Liver (tissue), 8 donors: ENCODE measurements at regions not wholly inside any gene's neighbourhood (a gene's known extent, or its start where the extent isn't known, plus 50 kb on each side); places are given as distances from the start of the nearest gene placed in this dataset.

Experiments
- DNase-seq: peaks from one replicate; pipeline ENCODE4 v3.0.0-alpha.2; 2017; ENCODE audit warnings: low spot score
- H3K27ac ChIP-seq, 2 donors: one replicate each; pipeline ENCODE4 v1.7.0; 2013; ENCODE audit warnings: inconsistent platforms in 2 of 2, low read length in 2 of 2, control low read depth in 1 of 2, low read depth in 1 of 2, mild to moderate bottlenecking in 1 of 2
- H3K27me3 ChIP-seq, 4 donors: one replicate each; pipeline versions ENCODE4 v1.6.1 to v1.7.0; 2013; ENCODE audit warnings: low read length in 3 of 4, inconsistent platforms in 1 of 4, mild to moderate bottlenecking in 1 of 4, moderate library complexity in 1 of 4; ENCODE audit not compliant: control insufficient read depth in 4 of 4, insufficient read depth in 4 of 4
- H3K36me3 ChIP-seq, 4 donors: one replicate each; pipeline versions ENCODE4 v1.6.1 to v1.7.0; 2013; ENCODE audit warnings: low read length in 3 of 4, mild to moderate bottlenecking in 3 of 4, low read depth in 1 of 4, moderate library complexity in 1 of 4; ENCODE audit not compliant: control insufficient read depth in 4 of 4, insufficient read depth in 3 of 4
- H3K4me1 ChIP-seq, 4 donors: one replicate each; pipeline versions ENCODE4 v1.6.1 to v1.7.0; 2013; ENCODE audit warnings: low read length in 3 of 4, mild to moderate bottlenecking in 3 of 4, moderate library complexity in 1 of 4; ENCODE audit not compliant: control insufficient read depth in 4 of 4, insufficient read depth in 4 of 4
- H3K4me3 ChIP-seq, 3 donors: one replicate each; pipeline versions ENCODE4 v1.6.1 to v1.7.0; 2013; ENCODE audit warnings: low read length in 3 of 3, control low read depth in 1 of 3, low read depth in 1 of 3, mild to moderate bottlenecking in 1 of 3
- H3K9ac ChIP-seq, 2 donors: one replicate each; pipeline ENCODE4 v1.7.0; 2013; ENCODE audit warnings: low read length in 2 of 2, mild to moderate bottlenecking in 2 of 2, moderate library complexity in 2 of 2, control low read depth in 1 of 2, low read depth in 1 of 2
- H3K9me3 ChIP-seq, 4 donors: one replicate each; pipeline versions ENCODE4 v1.6.1 to v1.7.0; 2013; ENCODE audit warnings: low read length in 3 of 4; ENCODE audit not compliant: control insufficient read depth in 4 of 4
- CTCF ChIP-seq: fragments of 150-350 bp; IDR thresholded peaks from 2 replicates; pipeline ENCODE4 v1.5.1; 2017; ENCODE audit warnings: improper control_type of control experiment, low read depth, low read length; ENCODE audit not compliant: missing input control
- FOXA1 ChIP-seq: IDR thresholded peaks from 2 replicates; pipeline ENCODE4 v1.6.1; 2016; ENCODE audit warnings: antibody characterized with exemption
- FOXA2 ChIP-seq: IDR thresholded peaks from 2 replicates; pipeline ENCODE4 v1.6.1; 2016; ENCODE audit warnings: antibody characterized with exemption
- GABPA ChIP-seq, 2 donors: IDR thresholded peaks in 1 of 2; conservative IDR thresholded peaks in 1 of 2; 2 replicates each; pipeline ENCODE4 v1.6.1; 2016; ENCODE audit warnings: antibody characterized with exemption in 2 of 2, mild to moderate bottlenecking in 1 of 2, moderate library complexity in 1 of 2
- HNF4A ChIP-seq, 2 donors: conservative IDR thresholded peaks; 2 replicates each; pipeline ENCODE4 v1.6.1; 2016; ENCODE audit warnings: antibody characterized with exemption in 2 of 2, mild to moderate bottlenecking in 2 of 2
- HNF4G ChIP-seq: IDR thresholded peaks from 2 replicates; pipeline ENCODE4 v1.6.1; 2016; ENCODE audit warnings: antibody characterized with exemption
- JUND ChIP-seq, 2 donors: IDR thresholded peaks; 2 replicates each; pipeline ENCODE4 v1.6.1; 2016; ENCODE audit warnings: antibody characterized with exemption in 2 of 2
- MAX ChIP-seq: IDR thresholded peaks from 2 replicates; pipeline ENCODE4 v1.6.1; 2016; ENCODE audit warnings: antibody characterized with exemption
- NR2F2 ChIP-seq: IDR thresholded peaks from 2 replicates; pipeline ENCODE4 v1.6.1; 2016; ENCODE audit warnings: antibody characterized with exemption
- RAD21 ChIP-seq, 2 donors: IDR thresholded peaks; 2 replicates each; pipeline ENCODE4 v1.6.1; 2016; ENCODE audit warnings: antibody characterized with exemption in 2 of 2, mild to moderate bottlenecking in 2 of 2
- RXRA ChIP-seq, 2 donors: IDR thresholded peaks; 2 replicates each; pipeline ENCODE4 v1.6.1; 2017 to 2018; ENCODE audit warnings: antibody characterized with exemption in 2 of 2, mild to moderate bottlenecking in 1 of 2
- SP1 ChIP-seq: IDR thresholded peaks from 2 replicates; pipeline ENCODE4 v1.6.1; 2018; ENCODE audit warnings: antibody characterized with exemption, mild to moderate bottlenecking
- TAF1 ChIP-seq: conservative IDR thresholded peaks from 2 replicates; pipeline ENCODE4 v1.6.1; 2016; ENCODE audit warnings: antibody characterized with exemption, mild to moderate bottlenecking
- YY1 ChIP-seq: IDR thresholded peaks from 2 replicates; pipeline ENCODE4 v1.6.1; 2016; ENCODE audit warnings: antibody characterized with exemption, mild to moderate bottlenecking
- WGBS: extraction: QIAGEN DNeasy Blood & Tissue Kit; methylation state at CpG from one replicate; pipeline ENCODE4 v1.1.7; 2013; 5-methylcytosine and 5-hydroxymethylcytosine counted together
- TF ChIP-seq, protein P1 (sequence below): IDR thresholded peaks from 2 replicates; pipeline ENCODE4 v1.6.1; 2016; ENCODE audit warnings: antibody characterized with exemption, mild to moderate bottlenecking
- TF ChIP-seq, protein P2 (sequence below): IDR thresholded peaks from 2 replicates; pipeline ENCODE4 v1.6.1; 2016; ENCODE audit warnings: antibody characterized with exemption
- donor health status: healthy.
- donor health status: healthy.
- donor health status: healthy.
- donor health status: healthy.
- donor health status: healthy.

DNA sequence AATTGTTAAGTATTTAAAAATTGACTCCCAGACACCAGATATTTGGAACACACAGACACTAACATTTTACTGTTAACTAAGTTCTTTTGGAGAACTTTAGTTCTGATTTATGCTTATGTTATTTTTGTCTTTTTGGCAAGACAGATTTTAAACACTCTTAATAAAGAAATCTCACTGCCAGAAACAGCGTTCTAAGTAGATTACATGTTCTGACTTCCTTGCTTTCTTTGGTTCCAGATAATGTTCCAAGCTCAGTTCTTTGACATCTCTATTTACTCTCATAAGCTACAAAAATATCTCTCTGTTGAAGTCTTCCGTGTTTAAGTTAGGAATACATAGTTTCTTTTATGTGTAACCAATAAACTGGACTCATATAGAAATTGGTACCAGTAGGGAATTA is 1699.6 kb downstream of the OTOL1 start (continued):
- TF ChIP-seq CTCF, result no peak
- TF ChIP-seq RAD21 (IDR thresholded peaks at IDR 0.05), result no peak
- TF ChIP-seq FOXA1, result no peak
- no peak for TF ChIP-seq MAX
- TF ChIP-seq FOXA2, result no peak

GRCh38 chr3:163185721-163186350 is 1689.2 kb downstream of the OTOL1 start:
- no peaks in the 10 kb centered on the region for H3K36me3 ChIP-seq
- WGBS, result 63% methylated on average over 1 of the region's 1 CpG
- no peak overlapping the region for H3K4me3 ChIP-seq
- H3K27ac ChIP-seq, result no peak overlapping the region
- H3K27me3 ChIP-seq, result no peaks in the 10 kb centered on the region
- DNase-seq, result no peak
- TF ChIP-seq HNF4G, result no peak
- no peak for TF ChIP-seq JUND (IDR thresholded peaks at IDR 0.05)
- no peak for TF ChIP-seq RAD21 (IDR thresholded peaks at IDR 0.05)
- no peak for TF ChIP-seq GABPA (IDR thresholded peaks at IDR 0.05 in 1 of 2, conservative IDR thresholded peaks at IDR 0.05 in 1 of 2)
- no peak for TF ChIP-seq SP1
- no peak for TF ChIP-seq RXRA (IDR thresholded peaks at IDR 0.05)
- TF ChIP-seq CTCF, result no peak
- no peak for TF ChIP-seq YY1
- no peak for TF ChIP-seq FOXA2
- TF ChIP-seq TAF1, result no peak
- TF ChIP-seq, protein P1, sequence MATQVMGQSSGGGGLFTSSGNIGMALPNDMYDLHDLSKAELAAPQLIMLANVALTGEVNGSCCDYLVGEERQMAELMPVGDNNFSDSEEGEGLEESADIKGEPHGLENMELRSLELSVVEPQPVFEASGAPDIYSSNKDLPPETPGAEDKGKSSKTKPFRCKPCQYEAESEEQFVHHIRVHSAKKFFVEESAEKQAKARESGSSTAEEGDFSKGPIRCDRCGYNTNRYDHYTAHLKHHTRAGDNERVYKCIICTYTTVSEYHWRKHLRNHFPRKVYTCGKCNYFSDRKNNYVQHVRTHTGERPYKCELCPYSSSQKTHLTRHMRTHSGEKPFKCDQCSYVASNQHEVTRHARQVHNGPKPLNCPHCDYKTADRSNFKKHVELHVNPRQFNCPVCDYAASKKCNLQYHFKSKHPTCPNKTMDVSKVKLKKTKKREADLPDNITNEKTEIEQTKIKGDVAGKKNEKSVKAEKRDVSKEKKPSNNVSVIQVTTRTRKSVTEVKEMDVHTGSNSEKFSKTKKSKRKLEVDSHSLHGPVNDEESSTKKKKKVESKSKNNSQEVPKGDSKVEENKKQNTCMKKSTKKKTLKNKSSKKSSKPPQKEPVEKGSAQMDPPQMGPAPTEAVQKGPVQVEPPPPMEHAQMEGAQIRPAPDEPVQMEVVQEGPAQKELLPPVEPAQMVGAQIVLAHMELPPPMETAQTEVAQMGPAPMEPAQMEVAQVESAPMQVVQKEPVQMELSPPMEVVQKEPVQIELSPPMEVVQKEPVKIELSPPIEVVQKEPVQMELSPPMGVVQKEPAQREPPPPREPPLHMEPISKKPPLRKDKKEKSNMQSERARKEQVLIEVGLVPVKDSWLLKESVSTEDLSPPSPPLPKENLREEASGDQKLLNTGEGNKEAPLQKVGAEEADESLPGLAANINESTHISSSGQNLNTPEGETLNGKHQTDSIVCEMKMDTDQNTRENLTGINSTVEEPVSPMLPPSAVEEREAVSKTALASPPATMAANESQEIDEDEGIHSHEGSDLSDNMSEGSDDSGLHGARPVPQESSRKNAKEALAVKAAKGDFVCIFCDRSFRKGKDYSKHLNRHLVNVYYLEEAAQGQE, result no peak
- TF ChIP-seq NR2F2, result no peak
- TF ChIP-seq, protein P2, sequence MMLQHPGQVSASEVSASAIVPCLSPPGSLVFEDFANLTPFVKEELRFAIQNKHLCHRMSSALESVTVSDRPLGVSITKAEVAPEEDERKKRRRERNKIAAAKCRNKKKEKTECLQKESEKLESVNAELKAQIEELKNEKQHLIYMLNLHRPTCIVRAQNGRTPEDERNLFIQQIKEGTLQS, result no peak
- no peak for TF ChIP-seq HNF4A (conservative IDR thresholded peaks at IDR 0.05)
- H3K9me3 ChIP-seq, result no peaks in the 10 kb centered on the region
- H3K4me1 ChIP-seq, result no peaks in the 10 kb centered on the region
- H3K9ac ChIP-seq, result no peak overlapping the region
